ENCODE measurements at regions not wholly inside any gene's neighbourhood (a gene's known extent, or its start where the extent isn't known, plus 50 kb on each side); places are given as distances from the start of the nearest gene placed in this dataset.

DNA sequence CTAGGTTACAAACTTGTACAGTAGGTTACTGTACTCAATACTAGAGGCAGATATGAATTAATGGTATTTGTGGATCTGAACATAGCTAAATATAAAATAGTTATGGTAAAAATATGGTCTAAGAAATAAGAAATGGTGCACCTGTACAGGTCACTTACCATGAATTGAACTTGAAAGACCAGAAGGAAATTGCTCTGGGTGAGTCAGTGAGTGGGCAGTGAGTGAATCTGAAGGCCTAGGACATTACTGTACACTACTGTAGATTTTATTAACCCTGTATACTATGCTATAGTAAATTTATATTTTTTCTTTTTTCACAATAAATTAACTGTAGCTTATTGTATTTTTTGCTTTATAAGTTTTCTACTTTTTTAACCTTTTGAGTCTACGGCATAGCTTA lies 1020.4 kb downstream of the CDH18 start:
- Mint-ChIP-seq H3K4me1 (peaks cover 4 to 5% of the 10 kb centered on the region in 2 experiments), H3K27ac (no peak overlapping the region), H3K9me3 (no peaks in the 10 kb centered on the region), H3K4me3 (no peak overlapping the region), H3K36me3 (ENCODE audit: insufficient read depth in 1 of 3, low read depth in 3 of 3) (no peaks in the 10 kb centered on the region), H3K27me3 (ENCODE audit: low read depth) (no peaks in the 10 kb centered on the region)
- no CpG with 5 or more reads among the region's 1 CpG for WGBS (ENCODE audit: extremely low coverage, insufficient read length, low lambda C conversion rate)
- H2BK15ac ChIP-seq (ENCODE audit: low read depth, low read length), result no peak overlapping the region
- TF ChIP-seq, protein P1, sequence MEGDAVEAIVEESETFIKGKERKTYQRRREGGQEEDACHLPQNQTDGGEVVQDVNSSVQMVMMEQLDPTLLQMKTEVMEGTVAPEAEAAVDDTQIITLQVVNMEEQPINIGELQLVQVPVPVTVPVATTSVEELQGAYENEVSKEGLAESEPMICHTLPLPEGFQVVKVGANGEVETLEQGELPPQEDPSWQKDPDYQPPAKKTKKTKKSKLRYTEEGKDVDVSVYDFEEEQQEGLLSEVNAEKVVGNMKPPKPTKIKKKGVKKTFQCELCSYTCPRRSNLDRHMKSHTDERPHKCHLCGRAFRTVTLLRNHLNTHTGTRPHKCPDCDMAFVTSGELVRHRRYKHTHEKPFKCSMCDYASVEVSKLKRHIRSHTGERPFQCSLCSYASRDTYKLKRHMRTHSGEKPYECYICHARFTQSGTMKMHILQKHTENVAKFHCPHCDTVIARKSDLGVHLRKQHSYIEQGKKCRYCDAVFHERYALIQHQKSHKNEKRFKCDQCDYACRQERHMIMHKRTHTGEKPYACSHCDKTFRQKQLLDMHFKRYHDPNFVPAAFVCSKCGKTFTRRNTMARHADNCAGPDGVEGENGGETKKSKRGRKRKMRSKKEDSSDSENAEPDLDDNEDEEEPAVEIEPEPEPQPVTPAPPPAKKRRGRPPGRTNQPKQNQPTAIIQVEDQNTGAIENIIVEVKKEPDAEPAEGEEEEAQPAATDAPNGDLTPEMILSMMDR (conservative IDR thresholded peaks at IDR 0.05), result no peak
- no peaks in the 10 kb centered on the region for H3K79me2 ChIP-seq (ENCODE audit: insufficient read depth, low read length)
- H4K8ac ChIP-seq (replicated peaks; ENCODE audit: insufficient read length, low read depth, low read length), result no peak overlapping the region
- H2BK12ac ChIP-seq (ENCODE audit: insufficient read length, low read depth, low read length), result no peak overlapping the region
- no peaks in the 10 kb centered on the region for H3K79me1 ChIP-seq (ENCODE audit: insufficient read depth, low read depth, low read length, poor library complexity, severe bottlenecking)
- no peaks in the 10 kb centered on the region for H3K23me2 ChIP-seq (ENCODE audit: insufficient read length, low read depth, low read length, poor library complexity, severe bottlenecking)
- no peak overlapping the region for H2BK120ac ChIP-seq (ENCODE audit: low read depth, low read length, poor library complexity, severe bottlenecking)
- H3K56ac ChIP-seq (ENCODE audit: insufficient read length, low read depth, low read length), result no peak overlapping the region
- no peak overlapping the region for H2AFZ ChIP-seq (ENCODE audit: low read length)
- no peak overlapping the region for H2AK5ac ChIP-seq (ENCODE audit: insufficient read length, low read length)
- H2BK20ac ChIP-seq (ENCODE audit: low read depth, low read length, poor library complexity, severe bottlenecking), result no peak overlapping the region
- DNase-seq, result no peak
- no peaks in the 10 kb centered on the region for H3K9me3 ChIP-seq (ENCODE audit: control insufficient read depth, low read depth, low read length)
- H3K4me2 ChIP-seq (ENCODE audit: insufficient read depth, insufficient read length, low read length), result no peak overlapping the region
- no peak overlapping the region for H3K9ac ChIP-seq (ENCODE audit: extremely low read depth, insufficient read length, low read length)
- H3K4me1 ChIP-seq (ENCODE audit: insufficient read depth, low read length), result peaks cover 2% of the 10 kb centered on the region; the same call in 1 of the 2 replicates
- no peak overlapping the region for H3K27ac ChIP-seq (ENCODE audit: insufficient read length, low read depth, low read length)
- H3K23ac ChIP-seq (ENCODE audit: insufficient read length, low read depth, low read length), result no peak overlapping the region
- H4K91ac ChIP-seq (ENCODE audit: insufficient read length, low read depth, low read length), result no peak overlapping the region
- no peaks in the 10 kb centered on the region for H4K20me1 ChIP-seq (ENCODE audit: control insufficient read depth, insufficient read depth, insufficient read length)
- no peak overlapping the region for H3K18ac ChIP-seq (ENCODE audit: insufficient read length, low read depth, low read length)
- H2BK5ac ChIP-seq (ENCODE audit: insufficient read length, low read length), result no peak overlapping the region
- no peak overlapping the region for H3K4ac ChIP-seq (ENCODE audit: low read depth, low read length)
- no peak overlapping the region for H3K14ac ChIP-seq (ENCODE audit: insufficient read depth, low read length)
- H3T11ph ChIP-seq (ENCODE audit: low read length), result no peak overlapping the region
- H4K5ac ChIP-seq (ENCODE audit: insufficient read length, low read depth, low read length), result no peak overlapping the region
- H3K27me3 ChIP-seq (ENCODE audit: insufficient read depth, low read length), result no peaks in the 10 kb centered on the region

All from H9 (cell line).